WERI-Rb-1 (cell line): ENCODE measurements at regions not wholly inside any gene's neighbourhood (a gene's known extent, or its start where the extent isn't known, plus 50 kb on each side); places are given as distances from the start of the nearest gene placed in this dataset.

Experiments
- DNase-seq: peaks from one replicate; pipeline ENCODE4 v3.0.0-alpha.2; 2020
- H3K27ac ChIP-seq: fragments of 250-450 bp; sonication (Bioruptor Pico); 2 replicates; pipeline ENCODE4 v1.5.1; 2020; ENCODE audit warnings: mild to moderate bottlenecking, moderate library complexity
- H3K27me3 ChIP-seq: fragments of 250-450 bp; sonication (Bioruptor Pico); 2 replicates; pipeline ENCODE4 v1.5.1; 2021; ENCODE audit warnings: mild to moderate bottlenecking, low read depth, moderate library complexity; ENCODE audit not compliant: insufficient read depth, severe bottlenecking
- H3K36me3 ChIP-seq: fragments of 250-450 bp; sonication (Bioruptor Pico); 2 replicates; pipeline ENCODE4 v1.5.1; 2020; ENCODE audit warnings: mild to moderate bottlenecking, moderate library complexity
- H3K4me3 ChIP-seq: 2 replicates; pipeline ENCODE4 v1.5.1; 2011; ENCODE audit warnings: low read depth, mild to moderate bottlenecking, control low read depth, low read length
- H3K9me3 ChIP-seq: fragments of 250-450 bp; sonication (Bioruptor Pico); 2 replicates; pipeline ENCODE4 v1.5.1; 2021; ENCODE audit warnings: mild to moderate bottlenecking, moderate library complexity; ENCODE audit not compliant: severe bottlenecking
- TF ChIP-seq, protein P1 (sequence below): IDR thresholded peaks from 2 replicates; pipeline ENCODE4 v1.5.1; 2011; ENCODE audit warnings: low read depth, mild to moderate bottlenecking, control low read depth, inconsistent platforms, low read length

GRCh38 chr21:26404288-26404687 lies 168.8 kb downstream of the CYYR1 start:
- H3K27me3 ChIP-seq: no peaks in the 10 kb centered on the region
- TF ChIP-seq, protein P1, sequence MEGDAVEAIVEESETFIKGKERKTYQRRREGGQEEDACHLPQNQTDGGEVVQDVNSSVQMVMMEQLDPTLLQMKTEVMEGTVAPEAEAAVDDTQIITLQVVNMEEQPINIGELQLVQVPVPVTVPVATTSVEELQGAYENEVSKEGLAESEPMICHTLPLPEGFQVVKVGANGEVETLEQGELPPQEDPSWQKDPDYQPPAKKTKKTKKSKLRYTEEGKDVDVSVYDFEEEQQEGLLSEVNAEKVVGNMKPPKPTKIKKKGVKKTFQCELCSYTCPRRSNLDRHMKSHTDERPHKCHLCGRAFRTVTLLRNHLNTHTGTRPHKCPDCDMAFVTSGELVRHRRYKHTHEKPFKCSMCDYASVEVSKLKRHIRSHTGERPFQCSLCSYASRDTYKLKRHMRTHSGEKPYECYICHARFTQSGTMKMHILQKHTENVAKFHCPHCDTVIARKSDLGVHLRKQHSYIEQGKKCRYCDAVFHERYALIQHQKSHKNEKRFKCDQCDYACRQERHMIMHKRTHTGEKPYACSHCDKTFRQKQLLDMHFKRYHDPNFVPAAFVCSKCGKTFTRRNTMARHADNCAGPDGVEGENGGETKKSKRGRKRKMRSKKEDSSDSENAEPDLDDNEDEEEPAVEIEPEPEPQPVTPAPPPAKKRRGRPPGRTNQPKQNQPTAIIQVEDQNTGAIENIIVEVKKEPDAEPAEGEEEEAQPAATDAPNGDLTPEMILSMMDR: no peak
- no peaks in the 10 kb centered on the region for H3K36me3 ChIP-seq
- no peak for DNase-seq
- H3K4me3 ChIP-seq: no peak overlapping the region
- peaks cover 2% of the 10 kb centered on the region for H3K9me3 ChIP-seq
- no peak overlapping the region for H3K27ac ChIP-seq

- H3K4me3 ChIP-seq: no peak overlapping the region
- H3K27me3 ChIP-seq: no peaks in the 10 kb centered on the region
- no peak for DNase-seq
- no peak overlapping the region for H3K27ac ChIP-seq
- peaks cover 5% of the 10 kb centered on the region for H3K9me3 ChIP-seq
- no peaks in the 10 kb centered on the region for H3K36me3 ChIP-seq
- TF ChIP-seq, protein P1: no peak
Measured at GRCh38 chr21:26403321-26403720, 169.8 kb downstream of the CYYR1 start.

DNA sequence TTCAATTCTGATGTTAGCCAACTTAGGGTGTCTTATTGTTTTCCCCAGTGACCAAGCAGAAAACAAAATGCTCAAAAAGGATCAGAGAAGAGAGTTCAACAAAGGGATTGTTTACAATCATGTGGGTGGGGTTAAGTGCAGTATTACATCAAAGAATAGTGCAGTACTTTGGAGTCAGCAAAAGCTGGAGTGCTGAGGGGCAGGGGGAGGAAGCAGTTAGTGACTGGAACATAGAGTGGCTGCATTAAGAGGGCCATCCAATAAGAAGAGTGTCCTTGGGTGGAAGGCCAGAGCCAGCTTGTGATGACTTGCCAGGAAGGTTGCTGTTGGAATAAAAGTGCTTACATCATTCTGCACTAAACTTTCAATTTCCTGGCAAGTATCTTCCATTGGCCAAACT lies 175.5 kb downstream of the CYYR1 start:
- Histone ChIP-seq H3K36me3 (no peaks in the 10 kb centered on the region), H3K9me3 (peaks cover 3% of the 10 kb centered on the region), H3K4me3 (no peak overlapping the region), H3K27me3 (no peaks in the 10 kb centered on the region), H3K27ac (no peak overlapping the region)
- DNase-seq: no peak
- TF ChIP-seq, protein P1: no peak

- DNase-seq: no peak
- Histone ChIP-seq H3K27me3 (no peaks in the 10 kb centered on the region), H3K9me3 (peaks cover 3% of the 10 kb centered on the region), H3K36me3 (no peaks in the 10 kb centered on the region), H3K4me3 (no peak overlapping the region), H3K27ac (no peak overlapping the region)
- TF ChIP-seq, protein P1: no peak
Measured at GRCh38 chr21:26394341-26394740, 178.7 kb downstream of the CYYR1 start.

DNA sequence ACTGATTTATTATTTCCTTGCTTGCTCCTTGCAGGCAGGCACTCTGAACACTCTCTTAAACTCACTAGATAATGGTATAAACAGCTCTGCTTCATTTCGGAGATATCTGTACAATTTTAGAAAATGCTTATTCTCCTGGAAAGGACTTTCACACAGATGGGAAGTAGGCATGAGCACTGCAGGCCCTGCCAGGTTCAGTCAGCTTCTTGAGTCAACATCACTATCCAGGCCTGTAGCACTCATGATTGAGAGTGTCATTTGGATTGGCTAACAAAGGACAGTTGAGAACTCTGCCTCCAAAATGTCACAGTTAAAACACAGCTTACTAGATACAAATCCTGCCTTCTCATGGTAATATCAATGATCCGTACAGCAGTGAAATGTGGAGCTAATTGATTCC lies 181.9 kb downstream of the CYYR1 start:
- Histone ChIP-seq H3K27ac (no peak overlapping the region), H3K4me3 (no peak overlapping the region), H3K9me3 (no peaks in the 10 kb centered on the region), H3K27me3 (no peaks in the 10 kb centered on the region), H3K36me3 (no peaks in the 10 kb centered on the region)
- DNase-seq: no peak
- TF ChIP-seq, protein P1: no peak

GRCh38 chr21:26389971-26390641 lies 183.0 kb downstream of the CYYR1 start:
- TF ChIP-seq, protein P1: no peak
- Histone ChIP-seq H3K4me3 (no peak overlapping the region), H3K9me3 (no peaks in the 10 kb centered on the region), H3K27ac (no peak overlapping the region), H3K27me3 (peaks cover 4% of the 10 kb centered on the region), H3K36me3 (no peaks in the 10 kb centered on the region)
- DNase-seq: no peak
